Activated CD4-positive, alpha-beta T cell treated with anti-CD3 and anti-CD28 coated beads, Interleukin-2, Interleukin-6, amounts not matched to agents 100 ng/mL and 50 ng/mL, durations not matched to agents 16 hours and 8 hours (primary cell): ENCODE measurements at regions not wholly inside any gene's neighbourhood (a gene's known extent, or its start where the extent isn't known, plus 50 kb on each side); places are given as distances from the start of the nearest gene placed in this dataset.
"Not testable (repeated sequence)": the region's sequence is repeated elsewhere in the genome, so short reads cannot be mapped to it uniquely, and the experiment has no call there.

Experiments
- DNase-seq: peaks from one replicate; pipeline ENCODE4 v3.0.0-alpha.2; 2020

GRCh38 chr1:82387012-82387366 is 586.3 kb downstream of the ADGRL2 start:
- no peak for DNase-seq

DNA sequence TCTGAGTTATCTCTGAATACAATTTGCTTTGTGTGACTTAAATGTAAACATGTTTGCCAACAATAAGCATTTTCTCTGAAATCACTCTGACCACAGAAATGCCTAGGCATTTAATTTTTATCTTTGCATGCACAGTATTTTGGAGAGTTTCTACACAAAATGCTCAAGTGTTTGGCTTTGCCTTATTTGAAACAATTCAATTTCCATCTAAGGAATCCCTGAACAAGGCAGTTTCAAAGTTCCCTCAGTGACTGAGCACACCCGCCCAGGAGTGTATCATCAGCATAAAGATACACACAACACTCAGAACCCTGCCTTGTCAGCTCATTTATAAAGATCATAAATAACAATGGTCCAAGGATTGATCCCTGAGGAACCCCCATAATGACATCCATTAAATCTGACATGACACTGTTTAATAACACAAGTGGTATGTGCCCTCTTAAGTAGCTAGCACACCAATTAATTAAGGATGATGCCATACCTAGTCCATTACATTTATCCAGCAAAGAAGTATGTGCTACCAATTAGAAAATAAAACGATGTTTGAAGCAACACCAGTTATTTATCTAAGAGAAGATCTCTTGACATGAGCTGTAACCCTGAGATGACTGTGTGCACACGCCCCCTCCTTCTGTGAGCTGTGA is 585.8 kb downstream of the ADGRL2 start:
- DNase-seq: no peak

DNA sequence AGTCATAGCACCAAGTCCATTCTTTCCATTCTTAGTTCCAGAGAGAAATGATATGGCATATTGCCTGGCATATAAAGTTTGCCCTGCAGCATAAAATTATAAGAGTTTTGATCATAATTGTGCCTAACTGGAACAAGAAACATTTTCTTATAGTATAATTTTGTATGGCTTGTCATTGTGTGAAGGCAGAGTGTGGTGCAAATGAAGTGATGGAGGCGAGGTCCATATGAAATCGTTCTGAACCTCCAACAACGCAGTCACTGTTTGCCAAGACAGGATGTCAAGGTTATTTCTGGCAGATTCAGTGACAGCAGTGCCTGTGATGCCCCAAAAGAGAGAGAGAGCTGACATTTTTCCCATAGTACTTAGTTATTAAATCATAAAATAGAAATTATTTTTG is 584.0 kb downstream of the ADGRL2 start:
- DNase-seq: no peak

GRCh38 chr1:82377201-82377884 is 576.6 kb downstream of the ADGRL2 start:
- no peak for DNase-seq

DNA sequence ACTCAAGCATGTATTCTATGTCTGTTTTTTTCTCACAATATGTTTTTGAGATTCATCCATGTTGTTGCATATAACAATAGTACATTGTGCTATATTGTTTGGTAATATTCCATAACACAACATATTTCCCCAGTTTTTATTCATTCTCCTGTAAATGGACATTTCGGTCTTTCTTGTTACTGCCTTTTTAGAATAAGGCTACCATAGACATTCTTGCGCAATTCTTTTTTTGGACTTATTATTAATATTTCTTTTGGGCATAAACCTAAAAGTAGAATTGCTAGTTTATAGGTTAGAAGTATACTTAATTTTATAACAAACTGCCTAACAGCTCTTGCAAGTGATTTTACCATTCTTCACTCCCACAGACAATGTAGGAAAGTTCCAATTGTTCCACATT is 573.0 kb downstream of the ADGRL2 start:
- no peak for DNase-seq

DNA sequence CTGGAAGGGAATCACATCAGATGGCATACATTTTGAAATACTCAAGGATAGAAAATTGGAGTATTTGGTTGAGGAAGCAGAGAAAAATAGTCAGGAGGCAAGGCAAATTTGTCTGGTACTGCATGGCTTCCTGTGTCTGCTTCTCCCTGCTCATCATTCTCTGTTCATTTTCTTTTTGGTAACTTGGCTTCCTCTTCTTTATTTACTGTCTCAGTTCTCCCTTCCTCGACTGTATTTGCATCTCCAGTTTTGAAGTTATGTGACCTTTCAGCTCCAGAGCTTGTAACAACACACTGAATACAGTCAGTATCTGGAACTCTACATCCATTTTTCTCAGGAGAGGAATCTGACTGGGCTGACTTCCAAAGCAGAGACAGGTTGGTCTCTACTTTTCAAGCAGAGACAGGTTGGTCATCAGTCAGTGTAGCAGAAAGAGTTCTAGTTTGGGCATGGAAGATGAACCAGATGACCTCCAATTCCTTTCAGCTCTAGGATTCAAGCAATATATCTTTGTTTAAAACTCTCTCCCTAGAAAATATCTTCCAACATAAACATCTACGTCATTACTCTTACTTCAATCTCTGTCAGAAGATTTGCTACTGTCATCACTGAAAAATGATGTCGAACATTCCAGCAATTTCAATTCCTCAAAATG is 571.2 kb downstream of the ADGRL2 start:
- DNase-seq: no peak

GRCh38 chr1:82367456-82367855 is 566.7 kb downstream of the ADGRL2 start:
- no peak for DNase-seq

GRCh38 chr1:82366689-82367088 is 566.0 kb downstream of the ADGRL2 start:
- DNase-seq: no peak

GRCh38 chr1:82359541-82359940 is 558.8 kb downstream of the ADGRL2 start:
- not testable (repeated sequence) for DNase-seq

DNA sequence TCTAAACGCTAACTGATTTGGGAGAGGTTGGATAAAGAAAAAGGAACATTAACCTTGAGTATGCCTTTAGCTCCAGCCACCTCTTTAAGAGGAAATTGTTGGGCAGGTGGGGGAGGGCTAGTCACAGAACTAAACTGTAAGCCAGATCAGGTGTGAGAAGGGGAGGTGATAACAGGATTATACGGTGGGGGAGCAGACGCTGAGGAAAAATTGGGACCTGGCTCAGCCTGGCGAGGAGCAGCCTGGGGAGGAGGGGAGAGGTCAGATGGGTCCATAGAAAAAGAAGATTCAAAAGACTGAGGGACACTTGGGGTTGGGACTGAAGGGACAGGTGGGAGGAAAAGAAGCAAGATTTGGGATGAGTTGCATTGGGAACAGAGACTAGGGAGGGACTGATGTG is 558.0 kb downstream of the ADGRL2 start:
- DNase-seq: not testable (repeated sequence)

DNA sequence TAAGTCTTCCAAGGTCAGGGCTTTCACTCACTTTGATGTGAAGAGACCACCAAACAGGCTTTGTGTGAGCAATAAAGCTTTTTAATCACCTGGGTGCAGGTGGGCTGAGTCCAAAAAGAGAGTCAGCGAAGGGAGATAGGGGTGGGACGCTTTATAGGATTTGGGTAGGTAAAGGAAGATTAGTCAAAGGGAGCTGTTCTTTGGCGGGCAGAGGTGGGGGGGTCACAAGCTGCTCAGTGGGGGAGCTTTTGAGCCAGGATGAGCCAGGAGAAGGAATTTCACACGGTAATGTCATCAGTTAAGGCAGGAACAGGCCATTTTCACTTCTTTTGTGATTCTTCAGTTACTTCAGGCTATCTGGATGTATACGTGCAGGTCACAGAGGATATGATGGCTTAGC is 553.8 kb downstream of the ADGRL2 start:
- not testable (repeated sequence) for DNase-seq

DNA sequence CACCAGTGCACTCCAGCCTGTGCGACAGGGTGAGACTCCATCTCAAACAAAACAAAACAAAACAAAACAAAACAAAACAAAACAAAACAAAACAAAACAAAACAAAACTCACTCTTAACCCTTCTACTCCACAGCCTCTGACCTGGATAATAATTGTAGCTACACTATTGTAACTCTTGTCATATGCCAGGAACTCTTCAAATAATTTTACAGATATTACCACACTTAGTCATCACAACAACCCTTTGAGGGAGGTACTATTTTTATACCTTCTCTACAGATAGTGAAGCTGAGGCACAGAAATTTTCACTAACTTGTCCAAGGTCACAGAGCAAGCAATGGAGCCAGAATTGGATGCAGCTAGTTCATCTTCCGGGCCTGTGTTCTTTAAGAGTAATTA is 547.8 kb downstream of the ADGRL2 start:
- DNase-seq: no peak

- no peak for DNase-seq
Observed at GRCh38 chr1:82346141-82346540, 545.4 kb downstream of the ADGRL2 start.

GRCh38 chr1:82343381-82343780 is 542.6 kb downstream of the ADGRL2 start:
- no peak for DNase-seq

GRCh38 chr1:82337635-82338034 is 536.9 kb downstream of the ADGRL2 start:
- DNase-seq: no peak

DNA sequence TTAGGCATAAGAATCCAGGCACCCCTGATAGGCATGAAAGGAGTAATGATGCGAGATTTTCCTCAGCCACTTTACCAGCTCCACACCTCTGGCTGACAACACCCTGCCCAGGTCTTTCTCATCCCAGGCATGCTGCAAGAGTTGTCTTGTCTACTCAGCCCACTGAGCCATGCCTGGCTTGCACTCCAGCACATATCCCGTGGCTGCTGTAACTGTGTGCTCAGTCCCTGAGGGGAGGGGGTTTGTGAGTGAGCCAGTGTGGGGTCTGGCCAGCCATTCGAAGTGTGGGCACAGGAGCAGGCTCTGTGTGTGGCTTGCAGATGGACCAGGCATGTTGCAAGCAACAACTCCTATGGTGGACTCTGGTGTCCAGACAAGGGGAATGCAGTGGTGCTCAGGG is 529.6 kb downstream of the ADGRL2 start:
- no peak for DNase-seq

GRCh38 chr1:82329226-82329625 is 528.5 kb downstream of the ADGRL2 start:
- no peak for DNase-seq

GRCh38 chr1:82323144-82323841 is 522.6 kb downstream of the ADGRL2 start:
- no peak for DNase-seq

DNA sequence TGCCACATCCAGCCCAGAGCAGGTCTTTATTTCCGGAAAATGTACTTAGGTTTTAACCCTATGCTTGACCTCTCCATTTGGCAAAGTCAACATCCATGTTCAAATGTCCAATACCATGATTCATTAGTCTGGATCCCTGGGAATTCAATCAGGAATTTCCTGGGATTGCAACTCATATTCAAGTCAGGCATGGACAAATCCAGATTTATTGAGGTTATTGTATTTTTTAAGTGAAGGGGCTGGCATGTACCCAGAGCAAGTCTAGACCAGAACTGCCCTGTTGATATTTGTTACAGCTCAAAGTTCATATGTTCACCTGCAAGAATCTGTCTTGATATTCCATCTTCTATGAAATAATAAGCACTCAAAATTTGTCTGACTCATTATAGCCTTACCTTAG is 521.1 kb downstream of the ADGRL2 start:
- DNase-seq: no peak

GRCh38 chr1:82319546-82319945 is 518.8 kb downstream of the ADGRL2 start:
- DNase-seq: no peak

GRCh38 chr1:82318921-82319320 is 518.2 kb downstream of the ADGRL2 start:
- DNase-seq: no peak

DNA sequence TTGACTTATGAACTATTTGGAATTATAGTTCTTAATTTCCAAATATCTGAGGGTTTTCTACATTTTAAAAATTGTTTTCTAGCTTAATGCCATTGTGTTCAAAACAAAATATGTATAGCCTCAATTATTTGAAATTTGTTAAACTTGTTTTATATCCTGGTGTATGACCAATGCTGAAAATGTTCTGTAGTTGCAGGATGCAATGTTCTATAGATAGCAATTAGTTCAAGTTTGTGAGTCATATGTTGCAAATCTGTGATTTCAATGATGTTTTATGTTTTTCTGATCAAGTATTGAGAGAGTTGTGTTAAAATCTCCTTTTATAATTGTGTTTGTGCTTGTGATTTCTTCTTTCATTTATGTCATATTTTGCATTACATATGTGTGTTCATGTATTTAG is 517.5 kb downstream of the ADGRL2 start:
- no peak for DNase-seq

DNA sequence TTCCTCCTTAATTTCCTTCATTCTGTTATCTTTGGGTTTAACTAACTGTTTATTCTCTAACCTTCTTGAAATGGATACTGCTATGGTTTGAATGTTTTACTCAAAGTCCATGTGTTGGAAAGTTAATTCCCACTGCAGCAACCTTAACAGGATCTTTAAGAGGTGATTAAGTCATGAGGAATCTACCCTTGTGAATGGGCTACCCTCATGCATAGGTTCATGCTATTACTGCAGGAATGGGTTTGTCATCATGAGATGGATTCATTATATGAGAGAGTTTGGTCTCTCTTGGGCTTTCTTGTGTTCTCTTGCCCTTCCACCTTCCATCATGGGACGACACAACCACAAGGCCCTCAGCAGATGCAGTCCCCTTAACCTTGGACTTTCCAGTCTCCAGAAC is 516.9 kb downstream of the ADGRL2 start:
- no peak for DNase-seq

- DNase-seq: no peak
Observed at GRCh38 chr1:82299656-82300055, 498.9 kb downstream of the ADGRL2 start.
